Esophagus squamous epithelium (tissue), 5 donors: ENCODE measurements at regions not wholly inside any gene's neighbourhood (a gene's known extent, or its start where the extent isn't known, plus 50 kb on each side); places are given as distances from the start of the nearest gene placed in this dataset.

Source experiments
- DNase-seq: peaks from one replicate; lab custom pipeline; 2025; lab: John Stamatoyannopoulos, UW
- H3K27ac ChIP-seq, 4 donors: fragments of 200-600 bp; sonication (generic); one replicate each; pipeline ENCODE4 v1.5.1; 2016 to 2019; ENCODE audit warnings: mild to moderate bottlenecking in 1 of 4
- H3K27me3 ChIP-seq, 4 donors: fragments of 200-600 bp; sonication (generic); 1 replicate in 3 of 4; 2 replicates in 1 of 4; pipeline versions ENCODE4 v1.5.1 to v1.6.0; 2017 to 2021; ENCODE audit warnings: antibody characterized with exemption in 1 of 4
- H3K36me3 ChIP-seq, 3 donors: fragments of 200-600 bp; sonication (generic); one replicate each; pipeline ENCODE4 v1.5.1; 2016 to 2019
- H3K4me1 ChIP-seq, 3 donors: fragments of 200-600 bp; sonication (generic); one replicate each; pipeline ENCODE4 v1.5.1; 2017 to 2019
- H3K4me3 ChIP-seq, 4 donors: fragments of 200-600 bp; sonication (generic); 1 replicate in 3 of 4; 2 replicates in 1 of 4; pipeline ENCODE4 v1.5.1; 2016 to 2019; ENCODE audit warnings: mild to moderate bottlenecking in 2 of 4, moderate library complexity in 1 of 4
- H3K9me3 ChIP-seq, 3 donors: fragments of 200-600 bp; sonication (generic); one replicate each; pipeline ENCODE4 v1.5.1; 2016 to 2019
- POLR2A ChIP-seq, 4 donors: fragments of 450-650 bp; IDR thresholded peaks; one replicate each; pipeline ENCODE4 v1.6.1; 2017; ENCODE audit warnings: antibody characterized with exemption in 4 of 4, mild to moderate bottlenecking in 4 of 4, moderate library complexity in 3 of 4
- whole genome bisulfite sequencing, 2 donors: methylation state at CpG; one replicate each; pipeline ENCODE4 v1.1.5; 2018; 5-methylcytosine and 5-hydroxymethylcytosine counted together
- intact Hi-C: fragments of 100-400 bp; cut with DNase I; formaldehyde crosslinking; loops from one replicate; pipeline ENCODE4 v1.15.0; 2022
- TF ChIP-seq, protein P1 (sequence below), 6 experiments: fragments of 450-650 bp in 4 of 6; fragments of 200-600 bp in 2 of 6; sonication (generic) in 2 of 6; IDR thresholded peaks; one replicate each; pipeline ENCODE4 v1.5.1; 2016 to 2019; ENCODE audit warnings: antibody characterized with exemption in 6 of 6, mild to moderate bottlenecking in 4 of 6, moderate library complexity in 4 of 6
- donor health status: DM: yes; HTN: yes; CAD: no.

DNA sequence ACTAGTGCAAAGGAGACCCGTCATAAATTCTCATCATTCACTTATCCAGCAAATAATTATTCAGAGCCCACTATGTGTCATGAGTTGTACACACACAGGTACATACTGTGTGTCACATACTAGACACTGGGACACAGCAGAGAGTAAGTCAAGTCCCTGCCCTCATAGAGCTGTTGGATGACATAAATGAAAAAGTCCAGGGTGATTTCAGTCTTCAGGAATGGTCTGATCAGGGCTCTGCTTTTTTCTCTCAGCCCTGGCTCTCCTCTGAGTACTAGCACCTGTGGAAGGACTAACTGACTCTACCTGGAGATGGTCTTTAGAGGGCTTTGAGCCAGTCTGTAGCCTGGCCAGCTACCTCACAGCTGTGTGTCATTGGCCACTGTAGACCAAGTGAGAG lies 198.0 kb upstream of the LEF1 start:
- Histone ChIP-seq H3K4me1 (no peaks in the 10 kb centered on the region), H3K36me3 (no peaks in the 10 kb centered on the region), H3K27me3 (peaks cover 0 to 22% (median 0%) of the 10 kb centered on the region in 4 donors), H3K4me3 (no peak overlapping the region), H3K9me3 (no peaks in the 10 kb centered on the region), H3K27ac (no peak overlapping the region)
- DNase-seq, result no peak
- WGBS, 2 donors, result 47 to 69% methylated on average over 1 of the region's 1 CpG
- TF ChIP-seq POLR2A (IDR thresholded peaks at IDR 0.05), result no peak
- TF ChIP-seq, protein P1, sequence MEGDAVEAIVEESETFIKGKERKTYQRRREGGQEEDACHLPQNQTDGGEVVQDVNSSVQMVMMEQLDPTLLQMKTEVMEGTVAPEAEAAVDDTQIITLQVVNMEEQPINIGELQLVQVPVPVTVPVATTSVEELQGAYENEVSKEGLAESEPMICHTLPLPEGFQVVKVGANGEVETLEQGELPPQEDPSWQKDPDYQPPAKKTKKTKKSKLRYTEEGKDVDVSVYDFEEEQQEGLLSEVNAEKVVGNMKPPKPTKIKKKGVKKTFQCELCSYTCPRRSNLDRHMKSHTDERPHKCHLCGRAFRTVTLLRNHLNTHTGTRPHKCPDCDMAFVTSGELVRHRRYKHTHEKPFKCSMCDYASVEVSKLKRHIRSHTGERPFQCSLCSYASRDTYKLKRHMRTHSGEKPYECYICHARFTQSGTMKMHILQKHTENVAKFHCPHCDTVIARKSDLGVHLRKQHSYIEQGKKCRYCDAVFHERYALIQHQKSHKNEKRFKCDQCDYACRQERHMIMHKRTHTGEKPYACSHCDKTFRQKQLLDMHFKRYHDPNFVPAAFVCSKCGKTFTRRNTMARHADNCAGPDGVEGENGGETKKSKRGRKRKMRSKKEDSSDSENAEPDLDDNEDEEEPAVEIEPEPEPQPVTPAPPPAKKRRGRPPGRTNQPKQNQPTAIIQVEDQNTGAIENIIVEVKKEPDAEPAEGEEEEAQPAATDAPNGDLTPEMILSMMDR (IDR thresholded peaks at IDR 0.05), result no peak
- intact Hi-C loops, result no loop called here

DNA sequence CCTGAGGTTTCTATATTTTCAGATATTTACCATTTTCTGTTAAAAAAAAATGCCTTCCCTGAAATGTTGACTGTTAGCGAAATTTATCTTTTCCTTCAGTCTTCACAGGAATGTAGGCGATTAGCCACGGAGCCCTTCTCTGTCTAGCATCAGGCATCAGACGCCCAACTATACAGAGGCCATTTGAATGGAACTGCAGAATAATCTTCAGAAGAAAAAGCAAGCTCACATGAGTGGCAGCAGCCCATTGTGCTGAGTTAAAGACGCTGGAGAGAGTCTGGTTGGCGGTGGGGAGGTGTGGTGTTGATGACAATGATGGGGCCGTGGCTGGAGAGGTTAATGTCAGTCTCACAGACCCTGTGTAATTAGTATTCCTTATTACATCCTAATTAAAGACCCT lies 196.8 kb upstream of the LEF1 start:
- DNase-seq, result no peak
- H3K36me3 ChIP-seq, result no peaks in the 10 kb centered on the region
- 75 to 80% methylated on average over 6 to 7 of the region's 7 CpGs for WGBS, 2 donors
- H3K27me3 ChIP-seq, result peaks cover 0 to 10% (median 0%) of the 10 kb centered on the region in 4 donors
- intact Hi-C loops, result no loop called here
- no peaks in the 10 kb centered on the region for H3K9me3 ChIP-seq
- H3K4me1 ChIP-seq, result peaks cover 0 to 11% (median 0%) of the 10 kb centered on the region in 3 donors
- H3K27ac ChIP-seq, result no peak overlapping the region
- H3K4me3 ChIP-seq, result no peak overlapping the region
- TF ChIP-seq POLR2A (IDR thresholded peaks at IDR 0.05), result no peak
- TF ChIP-seq, protein P1 (IDR thresholded peaks at IDR 0.05), result no peak

DNA sequence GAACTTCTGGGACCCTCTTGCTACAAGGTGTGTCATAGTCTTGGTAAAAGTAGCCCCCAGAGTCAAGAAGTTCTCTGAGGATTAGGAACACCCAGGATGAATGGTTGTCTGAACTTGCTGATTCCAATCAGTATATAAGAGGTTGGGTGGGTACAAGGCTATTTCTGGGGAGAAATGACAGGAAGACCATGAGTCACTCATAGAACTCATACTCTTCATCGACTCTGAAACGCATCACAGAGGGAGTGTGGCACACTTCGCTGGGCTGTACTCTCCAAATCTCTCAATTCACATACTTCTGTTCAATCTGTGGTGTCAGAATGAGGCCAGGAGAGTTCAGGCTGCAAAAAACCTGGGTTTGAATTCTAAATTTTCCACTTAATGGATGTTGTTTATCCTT lies 193.2 kb upstream of the LEF1 start:
- H3K9me3 ChIP-seq, result no peaks in the 10 kb centered on the region
- intact Hi-C loops, result no loop called here
- peaks cover 0 to 11% (median 0%) of the 10 kb centered on the region in 3 donors for H3K4me1 ChIP-seq
- H3K27ac ChIP-seq, result no peak overlapping the region
- WGBS, 2 donors, result 49 to 84% methylated on average over 3 of the region's 3 CpGs
- H3K36me3 ChIP-seq, result no peaks in the 10 kb centered on the region
- DNase-seq, result no peak
- H3K27me3 ChIP-seq, result no peaks in the 10 kb centered on the region
- TF ChIP-seq, protein P1 (IDR thresholded peaks at IDR 0.05), result no peak
- no peak for TF ChIP-seq POLR2A (IDR thresholded peaks at IDR 0.05)
- H3K4me3 ChIP-seq, result no peak overlapping the region

DNA sequence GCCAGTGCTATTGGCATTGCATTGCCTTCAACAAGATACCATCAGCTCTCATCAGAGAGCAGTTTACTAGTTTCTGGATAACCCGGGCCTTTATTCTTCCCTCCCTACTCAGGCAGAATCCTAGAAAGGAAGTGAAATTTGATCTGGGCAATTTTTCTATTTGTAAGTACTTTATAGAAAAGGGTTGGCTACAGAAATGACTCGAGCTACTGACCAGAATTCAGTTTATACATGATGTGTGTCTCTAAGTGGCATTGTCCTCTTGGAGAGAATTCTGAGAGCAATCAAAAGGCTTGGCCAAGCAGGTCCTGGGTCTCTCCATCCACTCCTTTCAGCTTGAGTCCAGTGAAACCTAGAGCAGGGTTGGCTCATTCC lies 192.7 kb upstream of the LEF1 start:
- Histone ChIP-seq H3K27ac (no peak overlapping the region), H3K4me3 (no peak overlapping the region), H3K36me3 (no peaks in the 10 kb centered on the region), H3K27me3 (no peaks in the 10 kb centered on the region), H3K9me3 (no peaks in the 10 kb centered on the region), H3K4me1 (peaks cover 0 to 11% (median 0%) of the 10 kb centered on the region in 3 donors)
- DNase-seq, result no peak
- intact Hi-C loops, result no loop called here
- TF ChIP-seq, protein P1 (IDR thresholded peaks at IDR 0.05), result no peak
- no peak for TF ChIP-seq POLR2A (IDR thresholded peaks at IDR 0.05)
- 39 to 46% methylated on average over 2 of the region's 2 CpGs for WGBS, 2 donors

DNA sequence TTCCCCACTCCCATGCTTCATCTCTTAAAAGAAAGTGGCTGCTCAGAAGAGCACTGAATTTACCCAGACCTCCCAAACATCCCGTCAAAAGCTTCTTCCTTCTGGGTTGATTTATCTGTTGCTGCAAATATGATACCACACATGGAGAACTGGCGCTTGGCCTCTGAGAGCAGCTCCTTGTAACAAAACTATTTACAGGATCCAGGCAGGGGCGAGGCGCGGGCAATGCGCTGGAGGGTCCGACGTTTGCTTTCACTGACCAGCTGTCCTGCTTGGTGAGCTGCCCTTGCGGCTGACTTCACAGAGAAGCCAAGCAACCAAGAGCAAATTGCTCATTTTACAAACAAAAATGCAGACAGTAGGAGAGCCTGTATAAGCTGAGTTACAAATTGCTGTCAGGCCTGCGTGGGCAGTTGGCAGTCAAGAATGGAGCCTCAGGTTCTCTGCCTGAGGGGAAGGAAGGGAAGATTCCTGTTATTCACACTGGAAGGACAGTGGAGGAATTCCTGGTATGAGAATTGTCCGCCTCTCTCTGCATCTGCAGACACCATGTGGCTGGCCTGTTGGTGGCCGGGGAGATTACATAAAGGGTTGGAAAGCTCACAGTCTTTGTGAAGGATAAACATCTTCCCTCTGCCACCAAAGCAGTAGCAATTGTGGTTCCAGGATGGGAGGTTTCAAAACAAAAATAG lies 192.2 kb upstream of the LEF1 start:
- WGBS, 2 donors, result 59 to 66% methylated on average over 4 to 9 of the region's 12 CpGs
- H3K4me3 ChIP-seq, result no peak overlapping the region
- DNase-seq, result no peak

More for the DNA sequence above, 192.2 kb upstream of the LEF1 start:
- Histone ChIP-seq H3K4me1 (peaks cover 0 to 11% (median 0%) of the 10 kb centered on the region in 3 donors), H3K36me3 (no peaks in the 10 kb centered on the region), H3K9me3 (no peaks in the 10 kb centered on the region), H3K27ac (no peak overlapping the region), H3K27me3 (no peaks in the 10 kb centered on the region)
- TF ChIP-seq, protein P1 (IDR thresholded peaks at IDR 0.05), result no peak
- no peak for TF ChIP-seq POLR2A (IDR thresholded peaks at IDR 0.05)
- intact Hi-C loops, result no loop called here
